Colon (tissue), 2 donors: ENCODE measurements at regions not wholly inside any gene's neighbourhood (a gene's known extent, or its start where the extent isn't known, plus 50 kb on each side); places are given as distances from the start of the nearest gene placed in this dataset.

ENCODE experiments used
- FAIRE-seq: peaks from 2 replicates; lab custom pipeline; 2012; peaks lifted over from hg19 to GRCh38; lab: Jason Lieb, UNC
- donor health status: control.
- donor health status: control.

DNA sequence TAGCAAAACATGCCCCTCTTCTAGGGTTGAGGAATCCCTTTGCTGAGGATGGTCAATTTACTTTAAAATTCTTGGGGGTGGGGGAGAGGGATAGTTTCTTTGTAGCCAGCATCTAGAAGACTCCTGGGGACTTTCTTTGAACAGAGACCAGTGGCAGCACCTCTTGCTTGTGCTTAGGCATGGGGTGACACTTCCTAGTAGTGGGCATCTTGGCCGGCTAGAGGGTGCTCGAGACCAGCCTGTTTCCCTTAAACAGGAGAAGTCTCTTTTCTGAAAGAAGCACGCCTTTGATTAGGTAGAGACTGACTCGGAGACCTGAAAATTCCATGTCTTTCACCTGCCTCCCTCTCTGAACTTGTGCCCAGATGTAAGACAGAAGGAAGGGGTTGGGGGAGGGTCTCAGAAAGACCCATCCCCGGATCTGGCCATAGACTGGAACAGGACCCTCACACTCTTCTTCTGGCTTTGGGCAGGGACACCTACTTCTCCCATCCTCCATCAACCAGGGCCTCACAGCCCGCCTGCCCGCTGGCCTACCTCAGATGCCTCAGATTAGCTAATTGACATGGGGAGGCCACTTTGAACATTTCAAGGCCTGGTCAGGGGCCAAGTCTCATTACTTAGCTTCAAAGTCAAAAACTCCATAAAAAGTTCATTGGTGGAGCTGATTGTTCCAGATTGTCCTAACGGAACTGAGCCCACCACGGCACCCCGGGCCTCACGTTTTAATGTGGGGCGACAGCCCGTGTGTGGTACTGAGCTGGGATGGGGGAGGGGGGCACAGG lies 172.2 kb downstream of the CDC5L start:
- FAIRE-seq = no peak

DNA sequence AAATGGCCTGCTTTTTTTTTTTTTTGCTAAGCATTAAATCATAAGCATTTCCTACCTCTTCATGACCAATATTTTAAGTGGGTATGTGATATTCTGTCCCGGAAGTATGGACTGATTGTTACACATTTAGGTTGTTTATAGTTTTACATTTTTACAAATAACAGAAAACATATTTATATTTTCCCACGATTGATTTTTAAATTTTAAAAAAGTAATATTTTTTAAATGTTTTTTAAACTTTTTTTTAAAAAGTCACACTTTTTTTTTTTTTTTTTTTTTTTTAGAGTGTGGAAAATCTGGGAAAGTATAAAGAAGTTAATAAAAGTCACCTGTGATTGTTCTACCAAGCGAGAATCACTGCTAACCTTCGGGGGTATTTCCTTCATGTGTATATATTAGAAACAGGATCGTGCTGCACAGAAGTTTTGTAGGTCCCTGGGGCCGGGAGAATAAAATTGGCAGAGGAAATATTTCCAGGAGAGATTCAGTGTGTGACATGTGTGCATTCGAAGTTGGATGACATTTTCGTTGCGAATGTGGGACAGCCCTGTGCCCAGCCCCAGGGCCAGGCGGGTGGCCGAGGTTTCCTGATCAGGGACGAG lies 173.1 kb downstream of the CDC5L start:
- FAIRE-seq = peak; percentile 18

DNA sequence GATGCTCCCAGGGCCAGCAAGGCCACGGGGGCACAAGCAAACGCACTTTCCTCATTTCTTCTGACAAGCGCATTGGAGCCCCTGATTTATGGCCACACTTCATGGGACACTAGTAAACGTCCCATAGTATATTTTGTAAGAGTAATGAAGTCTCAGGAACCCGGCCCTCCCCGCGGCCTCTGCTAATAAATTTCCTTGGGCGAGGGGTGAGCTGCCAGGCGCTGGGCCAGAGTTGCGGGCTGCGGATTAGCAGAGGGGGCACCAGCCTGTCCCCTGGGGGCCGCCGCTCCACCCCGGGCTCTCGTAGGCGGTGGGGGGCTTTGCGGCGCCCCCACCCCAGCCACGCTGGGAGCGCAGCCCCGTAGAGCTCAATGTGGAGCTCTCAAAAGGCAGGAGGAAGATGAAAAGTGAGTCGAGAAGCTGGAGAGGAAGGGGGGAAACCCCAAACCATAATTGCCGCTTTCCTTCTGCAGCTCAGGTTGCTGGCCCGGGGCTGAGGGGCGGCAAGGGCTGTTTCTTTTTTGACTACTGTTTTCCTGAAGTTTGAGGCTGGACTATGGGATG lies 173.6 kb downstream of the CDC5L start:
- FAIRE-seq = no peak

DNA sequence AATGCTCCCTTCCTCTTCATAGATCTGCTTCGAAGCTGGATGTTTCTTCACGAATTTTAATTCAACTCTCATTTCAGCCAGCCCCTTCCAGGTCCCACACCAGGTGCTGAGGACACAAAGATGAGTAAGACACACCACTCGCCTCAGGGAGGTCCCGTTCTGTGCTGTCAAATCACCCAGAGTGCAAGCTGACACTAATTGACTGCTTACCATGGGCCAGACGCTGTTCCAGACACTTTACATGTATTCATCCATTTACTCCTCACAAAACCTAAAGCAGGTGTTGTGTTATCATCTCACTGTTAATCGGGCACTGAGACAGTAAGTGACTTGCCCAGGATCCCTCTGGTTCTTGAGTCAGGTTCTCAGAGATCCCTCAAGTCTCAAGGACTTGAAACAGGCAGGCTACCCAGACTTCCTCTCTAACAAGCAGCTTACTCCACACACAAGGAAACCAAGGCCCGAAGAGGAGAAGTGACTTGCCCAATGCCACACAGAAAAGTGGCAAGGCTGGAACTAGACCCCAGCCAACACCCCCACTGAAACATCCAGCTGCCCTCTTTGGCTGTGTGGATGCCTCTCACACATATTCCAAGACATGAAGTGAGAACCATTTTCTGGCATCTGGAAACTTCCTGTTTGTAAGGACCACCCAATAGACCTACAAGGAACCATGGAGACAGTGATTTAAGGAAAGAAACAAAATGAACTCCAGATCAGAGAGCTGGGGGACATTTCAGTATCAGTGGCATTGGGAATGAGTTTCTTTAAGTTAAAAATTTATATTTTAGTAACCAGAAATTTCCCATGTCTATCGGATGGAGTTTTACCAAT lies 174.5 kb downstream of the CDC5L start:
- no peak for FAIRE-seq

DNA sequence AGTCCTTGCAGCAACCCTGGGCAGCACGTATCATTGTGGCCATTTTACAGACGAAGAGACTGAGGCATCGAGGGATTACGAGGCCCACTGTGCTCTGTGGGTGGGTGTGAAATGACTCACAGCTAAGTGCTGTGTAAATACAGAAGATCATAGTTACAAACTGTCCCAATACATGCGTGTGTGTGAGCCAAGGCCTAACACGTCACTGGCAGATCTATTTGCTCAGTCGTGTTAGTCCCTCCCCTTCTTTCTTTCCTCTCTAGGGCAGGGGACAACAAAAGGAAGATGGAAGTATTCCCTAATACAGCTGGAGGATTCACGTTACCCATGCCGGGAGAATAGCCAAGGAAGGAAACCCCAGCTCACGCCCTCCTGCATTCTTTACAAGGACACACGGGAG lies 175.9 kb downstream of the CDC5L start:
- no peak for FAIRE-seq

DNA sequence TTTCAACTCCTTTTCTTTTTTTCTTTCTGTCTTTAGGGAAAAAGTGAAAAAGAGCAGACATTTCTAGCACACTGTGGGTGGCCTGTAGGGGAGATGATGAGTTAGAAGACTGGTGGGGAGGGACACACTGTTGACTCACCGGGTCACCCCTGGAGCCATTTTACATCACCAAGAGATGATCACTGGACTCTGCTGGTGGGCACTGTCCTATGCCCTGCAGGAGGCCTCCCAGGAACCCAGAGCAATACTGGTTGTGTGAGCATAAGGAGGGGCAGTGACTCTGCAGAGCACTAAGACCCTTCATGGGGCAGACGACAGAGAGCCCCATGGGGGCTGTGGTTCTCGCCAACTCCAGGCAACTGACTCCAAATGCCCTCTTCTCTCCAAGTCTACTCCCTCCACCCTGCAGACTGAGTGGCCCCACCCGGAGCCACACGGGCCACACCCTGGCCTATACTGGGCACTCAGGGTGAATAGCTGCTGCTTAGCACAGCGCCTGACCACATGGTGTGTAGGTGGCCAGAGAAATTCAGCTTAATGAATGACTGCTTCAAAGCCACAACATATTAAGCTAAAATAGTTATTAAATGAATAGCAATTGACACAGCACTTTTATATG lies 177.5 kb downstream of the CDC5L start:
- no peak for FAIRE-seq

DNA sequence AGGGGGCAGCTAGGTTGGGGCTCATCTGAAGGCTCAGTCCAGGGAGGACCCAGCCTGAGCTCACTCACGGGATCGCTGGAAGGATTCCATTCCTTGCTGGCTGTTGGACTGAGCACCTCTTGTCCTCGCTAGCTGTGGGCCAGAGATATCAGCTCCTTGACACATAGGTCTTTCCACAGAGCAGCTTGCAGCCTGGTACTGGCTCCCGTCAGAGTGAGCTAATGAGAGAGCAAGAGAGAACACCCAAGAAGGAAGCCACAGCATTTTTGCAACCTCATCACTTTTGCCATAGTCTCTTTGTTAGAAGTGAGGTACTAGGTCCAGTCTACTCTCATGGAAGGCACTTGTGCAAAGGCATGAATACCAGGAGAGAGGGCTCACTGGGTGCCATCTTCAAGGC lies 179.9 kb downstream of the CDC5L start:
- FAIRE-seq = no peak

DNA sequence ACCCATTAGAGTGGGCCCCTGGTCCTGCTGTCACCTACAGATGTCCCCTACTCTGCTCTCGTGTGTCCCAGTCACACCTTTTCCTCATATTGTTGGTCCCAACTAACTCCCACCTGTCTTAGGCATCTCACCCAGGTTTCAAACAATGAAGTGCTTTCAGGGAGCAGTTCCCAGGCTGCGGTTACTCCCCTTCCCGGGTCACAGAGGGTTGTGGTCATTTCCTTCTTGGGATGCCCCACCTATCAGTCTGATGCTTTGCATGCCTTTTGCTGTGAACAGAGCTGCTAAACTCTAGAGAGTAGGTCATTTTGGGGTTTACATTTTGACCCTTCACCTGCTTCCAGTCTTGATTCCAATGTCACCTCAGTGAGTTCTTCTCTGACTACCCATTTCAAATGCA lies 181.6 kb downstream of the CDC5L start:
- no peak for FAIRE-seq

DNA sequence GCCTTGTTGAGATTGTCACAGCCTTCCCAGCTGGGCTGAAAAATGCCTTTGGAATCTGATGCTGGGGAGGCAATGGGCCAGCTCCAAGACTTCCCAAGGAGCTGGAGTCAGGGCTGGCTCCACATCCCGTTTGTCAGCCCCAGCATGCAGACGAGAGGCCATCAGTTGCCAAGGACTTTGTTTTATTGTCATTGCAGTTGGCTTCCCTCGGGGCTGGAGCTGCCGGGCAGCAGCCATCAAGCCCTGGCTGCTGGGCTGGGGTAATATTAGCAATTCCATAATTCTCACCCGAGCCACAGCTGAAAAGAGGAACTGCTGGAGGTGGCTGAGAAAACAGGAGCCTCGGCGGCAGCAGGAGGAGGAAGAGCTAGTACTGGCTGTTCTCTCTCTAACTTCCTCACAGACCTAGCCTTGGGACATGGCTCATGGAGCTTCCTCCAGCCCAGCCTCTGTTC lies 182.5 kb downstream of the CDC5L start:
- no peak for FAIRE-seq

DNA sequence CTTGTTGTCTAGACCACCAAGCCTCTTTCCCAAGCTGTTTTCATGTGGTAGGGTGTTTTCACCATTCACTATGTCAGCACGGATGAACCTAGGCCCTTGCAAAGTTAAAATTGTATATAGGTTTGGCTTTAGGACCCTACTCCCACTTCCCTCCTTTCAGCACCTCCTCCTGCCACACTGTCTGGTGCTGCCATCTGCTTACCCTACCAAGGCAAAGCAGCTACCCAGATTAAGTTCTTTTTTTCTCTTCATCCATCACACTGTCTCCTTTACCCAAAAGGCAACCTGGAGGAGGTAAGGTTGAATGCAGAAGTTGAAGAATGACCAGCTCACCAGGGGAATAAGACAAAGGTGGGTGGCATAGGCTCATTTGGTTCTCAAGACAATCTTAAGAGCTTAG lies 184.0 kb downstream of the CDC5L start:
- no peak for FAIRE-seq

DNA sequence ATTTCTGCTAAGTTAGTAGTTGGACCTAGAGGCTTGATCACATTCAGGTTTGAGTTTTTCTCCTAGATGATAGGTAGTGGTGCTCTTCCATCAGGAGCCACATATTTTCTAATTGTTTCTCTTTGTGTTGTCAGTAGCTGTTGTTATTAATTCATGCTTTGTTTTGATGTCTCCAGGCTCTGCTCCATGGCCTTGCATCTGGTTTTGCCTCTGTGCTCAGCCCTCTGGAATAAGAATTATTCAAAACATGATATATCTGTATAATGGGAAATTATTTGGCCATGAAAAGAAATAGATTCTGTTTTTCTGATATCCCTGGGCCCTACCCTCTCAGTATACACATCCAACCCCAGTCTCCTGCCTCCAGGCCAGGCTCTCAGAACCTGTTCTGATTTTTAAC lies 184.8 kb downstream of the CDC5L start:
- no peak for FAIRE-seq

DNA sequence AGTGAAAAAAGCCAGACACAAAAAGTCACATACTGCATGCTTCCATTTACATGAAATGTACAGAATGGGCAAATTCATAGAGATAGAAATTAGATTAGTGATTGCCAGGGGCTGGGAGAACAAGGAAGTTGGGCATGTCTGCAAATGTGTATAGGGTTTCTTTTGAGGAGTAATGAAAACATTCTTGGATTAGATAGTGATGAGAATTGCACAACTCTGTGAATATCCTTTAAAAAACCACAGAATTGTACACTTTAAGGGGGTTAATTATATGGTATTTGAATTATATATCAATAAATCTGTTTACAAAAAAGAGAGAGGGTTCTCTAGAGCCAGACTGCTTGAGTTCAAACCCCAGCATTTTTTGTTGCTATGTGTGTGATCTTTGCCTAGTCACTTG lies 188.1 kb downstream of the CDC5L start:
- FAIRE-seq = no peak

DNA sequence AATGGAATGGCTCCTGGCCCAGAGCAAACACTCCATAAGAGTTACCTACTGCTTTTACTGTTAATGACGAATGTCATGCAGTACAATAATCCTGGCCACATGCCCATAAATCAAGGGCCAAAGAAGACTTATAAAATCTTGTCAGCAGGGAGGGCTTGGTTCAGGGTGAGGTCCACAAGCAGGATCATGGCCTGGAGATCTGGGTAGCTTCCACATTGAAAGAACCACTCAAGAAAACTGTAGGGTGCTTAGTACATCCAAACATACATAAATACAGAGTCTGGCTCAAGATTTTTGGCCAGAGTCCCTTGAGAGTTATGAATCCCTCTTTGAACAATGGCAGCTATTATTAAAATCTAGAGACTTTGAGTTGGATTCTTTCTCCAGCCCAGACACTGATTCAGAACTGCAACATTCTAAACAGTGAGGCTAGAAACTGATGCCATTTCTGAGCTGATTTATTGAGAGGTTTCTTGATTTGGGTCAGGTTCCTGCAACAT lies 188.7 kb downstream of the CDC5L start:
- FAIRE-seq = no peak

DNA sequence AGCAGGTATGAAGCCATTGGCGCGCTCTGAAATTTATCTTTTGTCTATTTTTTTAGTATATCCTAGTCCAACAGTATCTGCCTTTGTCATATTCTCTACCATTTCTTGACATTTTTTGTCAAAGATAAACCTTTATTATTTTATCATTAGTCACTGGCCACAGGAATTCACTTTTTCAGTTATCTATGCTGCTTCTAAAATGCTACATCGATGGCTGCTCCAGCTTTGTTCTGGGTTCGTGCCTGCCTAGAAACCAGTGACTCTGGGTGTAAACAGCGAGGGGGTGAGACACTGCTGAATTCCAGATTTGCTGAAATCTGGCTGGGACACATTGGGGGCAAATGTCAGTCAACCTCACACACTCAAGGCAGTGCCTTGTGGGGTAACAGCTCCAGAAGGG lies 193.4 kb downstream of the CDC5L start:
- FAIRE-seq = no peak

DNA sequence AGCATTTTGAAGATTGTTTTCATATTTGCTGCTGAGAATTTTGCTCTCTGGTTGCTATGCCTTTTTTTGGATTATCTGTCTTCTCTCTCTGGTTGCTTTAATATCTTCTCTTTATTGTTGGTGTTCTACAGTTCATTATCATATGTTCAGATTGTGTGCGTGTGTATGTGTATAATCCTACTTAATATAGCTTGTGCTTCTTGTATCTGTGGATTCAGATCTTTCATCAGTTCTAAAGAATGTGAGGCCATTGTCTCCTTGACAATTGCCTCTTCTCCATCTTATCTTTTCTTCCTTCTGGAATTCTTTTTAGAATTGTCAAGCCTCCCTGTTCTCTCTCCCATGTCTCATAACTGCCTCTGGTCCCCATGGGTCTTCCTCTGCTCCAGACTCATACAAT lies 195.4 kb downstream of the CDC5L start:
- FAIRE-seq = no peak

DNA sequence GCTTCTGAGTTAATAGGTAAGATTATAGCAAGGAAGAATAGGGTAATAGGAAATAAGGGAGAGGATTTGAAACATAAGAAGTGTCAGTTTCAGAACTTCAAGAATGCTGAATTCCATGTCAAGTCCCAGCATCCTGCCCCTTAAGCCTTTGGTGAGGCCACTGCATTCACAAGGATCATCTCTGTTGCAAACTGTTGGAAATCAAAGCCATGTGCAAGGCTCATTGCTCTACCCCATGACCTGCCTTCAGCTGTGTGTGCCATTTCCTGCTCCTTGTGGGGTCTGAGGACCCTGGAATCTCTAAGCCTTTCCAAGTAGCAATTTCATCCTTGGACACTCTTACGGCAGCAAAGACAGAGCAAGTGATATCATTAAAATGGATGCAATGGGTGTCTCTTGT lies 203.0 kb downstream of the CDC5L start:
- no peak for FAIRE-seq

DNA sequence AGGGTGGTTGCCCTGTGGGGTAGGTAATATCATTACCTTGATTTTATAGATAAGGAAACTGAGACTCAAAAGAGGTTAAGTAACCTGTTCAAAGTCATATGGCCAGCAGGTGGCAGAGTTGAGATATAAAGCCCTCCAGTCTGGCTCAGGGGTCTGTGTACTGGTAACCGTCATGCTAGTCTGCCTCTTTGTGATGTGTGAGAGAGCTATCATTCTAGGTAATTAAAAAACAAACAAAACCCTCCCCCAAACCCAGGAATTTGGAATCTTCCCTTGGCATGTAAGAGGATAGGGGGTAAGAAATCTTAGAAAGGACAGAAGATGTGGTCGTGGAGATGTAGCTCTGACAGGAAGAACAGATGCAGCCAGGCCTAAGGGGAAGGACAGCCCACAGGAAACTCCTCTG lies 206.0 kb downstream of the CDC5L start:
- no peak for FAIRE-seq

DNA sequence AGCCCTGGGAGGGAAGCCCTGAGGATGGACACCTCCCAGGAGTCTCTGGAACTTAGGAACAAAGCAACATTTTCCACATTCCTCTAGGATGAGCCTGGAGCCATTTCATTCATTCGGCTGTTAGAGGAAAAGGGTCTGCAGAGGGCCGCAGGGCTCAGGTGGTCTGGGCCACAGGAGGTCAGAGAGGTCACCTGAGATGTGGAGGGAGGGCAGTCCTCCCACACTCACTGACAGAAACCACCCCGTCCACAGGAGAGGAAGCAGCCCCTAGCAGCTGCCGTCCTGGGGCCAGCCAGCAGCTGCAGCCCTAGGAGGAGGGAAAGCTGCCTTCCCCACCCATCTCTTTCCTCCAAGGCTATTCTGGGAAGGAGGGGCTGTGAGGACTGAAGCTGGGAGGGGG lies 207.0 kb downstream of the CDC5L start:
- no peak for FAIRE-seq

DNA sequence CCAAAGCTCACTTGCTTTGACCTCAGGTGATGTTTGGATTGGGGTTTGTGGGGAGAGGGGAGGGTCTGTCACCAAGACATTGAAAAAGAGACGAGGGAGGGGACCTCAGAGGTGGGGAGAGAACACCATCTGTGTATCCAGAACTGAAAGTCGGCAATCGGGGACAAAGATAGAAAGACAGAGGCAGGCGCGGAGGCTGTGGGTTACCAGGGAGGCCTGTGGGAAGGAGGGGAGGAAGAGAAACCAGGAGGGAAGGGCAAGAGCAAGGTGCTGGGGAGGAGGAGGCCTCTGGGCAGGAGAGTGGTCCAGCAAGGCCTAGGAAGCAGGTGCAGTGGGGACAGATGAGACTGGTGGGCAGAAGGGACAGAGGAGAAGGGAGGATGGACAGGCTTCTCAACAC lies 211.2 kb downstream of the CDC5L start:
- FAIRE-seq = no peak

DNA sequence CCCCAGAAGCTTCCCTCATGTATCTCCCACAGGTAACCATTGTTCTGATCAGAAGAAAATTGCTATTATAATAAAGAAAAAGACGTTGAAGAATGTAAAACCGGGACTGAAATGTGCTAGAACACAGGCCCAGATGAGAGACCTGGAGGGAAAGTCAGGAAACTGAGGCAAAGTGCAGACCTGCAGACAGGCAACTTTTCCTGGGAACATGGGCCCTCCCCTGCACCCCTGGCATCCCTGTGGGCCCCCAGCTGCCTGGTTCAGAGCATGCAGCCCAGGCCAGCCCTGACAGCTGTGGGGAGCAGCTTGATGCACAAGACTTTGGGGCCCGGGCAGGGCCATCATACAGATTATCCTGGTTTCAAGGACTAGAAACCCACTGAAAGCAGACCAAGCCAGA lies 212.2 kb downstream of the CDC5L start:
- no peak for FAIRE-seq

DNA sequence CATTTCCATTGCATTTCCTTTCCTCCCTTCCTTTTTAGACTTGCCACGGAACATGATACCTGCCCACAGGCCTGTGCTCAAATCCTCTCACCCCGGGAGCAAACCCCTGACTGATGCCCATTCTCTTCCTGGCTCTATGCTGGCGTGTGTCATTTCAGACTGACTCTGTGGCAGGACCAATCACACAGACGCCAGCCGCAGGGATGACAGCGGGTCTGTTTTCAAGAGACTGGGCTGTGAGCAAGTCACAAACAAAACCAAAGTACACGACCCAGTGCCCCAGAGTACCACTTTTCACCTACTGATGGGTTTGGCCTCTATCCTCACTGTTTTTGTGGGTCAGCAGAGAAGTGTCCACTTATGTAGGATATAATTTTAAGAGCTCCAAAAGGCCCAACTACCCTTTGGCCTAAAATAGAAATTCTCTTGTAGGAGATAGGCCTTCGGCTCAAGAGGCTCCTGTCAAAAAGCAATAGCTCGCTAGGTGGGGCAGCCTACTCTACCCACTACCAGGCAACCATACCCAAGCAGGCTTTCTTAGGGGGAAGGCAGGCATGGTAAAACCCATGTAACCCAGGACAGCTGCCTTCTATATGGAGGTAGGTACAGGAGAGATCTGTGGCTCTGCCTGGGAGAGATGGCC lies 215.7 kb downstream of the CDC5L start:
- FAIRE-seq = no peak

DNA sequence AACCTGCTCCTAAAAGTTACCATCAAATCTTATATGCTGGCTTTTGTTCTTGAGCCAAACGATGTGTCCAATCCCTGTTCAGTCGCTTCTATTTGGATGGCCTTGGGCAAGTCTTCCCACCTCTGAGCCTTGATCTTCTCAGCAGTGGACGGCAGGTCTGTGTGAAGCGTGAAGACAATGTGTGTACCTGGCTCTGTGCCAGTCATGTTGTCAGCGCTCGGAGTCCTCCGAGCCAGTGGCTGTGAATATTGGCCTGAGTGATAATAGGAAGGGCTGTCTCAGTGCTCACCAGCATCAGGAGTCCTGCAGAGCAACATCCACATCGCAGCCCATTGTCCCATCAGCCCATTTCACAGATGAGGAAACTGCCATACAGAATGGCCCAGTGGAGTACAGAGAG lies 219.0 kb downstream of the CDC5L start:
- FAIRE-seq = no peak
